Neural cell (in vitro differentiated cells): ENCODE measurements at regions not wholly inside any gene's neighbourhood (a gene's known extent, or its start where the extent isn't known, plus 50 kb on each side); places are given as distances from the start of the nearest gene placed in this dataset.
"Not testable (repeated sequence)": the region's sequence is repeated elsewhere in the genome, so short reads cannot be mapped to it uniquely, and the experiment has no call there.

ENCODE experiments used
- H2AFZ ChIP-seq: fragments of 200-600, 300-800 bp; sonication (generic), shearing (Covaris generic); 2 replicates; pipeline ENCODE4 v1.6.0; 2014; ENCODE audit warnings: low read depth, mild to moderate bottlenecking, antibody characterized with exemption, low read length, moderate library complexity
- H3F3A ChIP-seq: fragments of 200-600 bp; shearing (Covaris generic); 2 replicates; pipeline ENCODE4 v1.6.1; 2016; ENCODE audit warnings: mild to moderate bottlenecking, moderate library complexity, mixed read lengths, antibody characterized with exemption, low read length; ENCODE audit not compliant: insufficient read depth, poor library complexity, severe bottlenecking
- H3K27ac ChIP-seq: fragments of 200-600, 300-800 bp; sonication (generic), shearing (Covaris generic); 2 replicates; pipeline ENCODE4 v1.5.1; 2014; ENCODE audit warnings: mild to moderate bottlenecking, low read length, moderate library complexity
- H3K27me3 ChIP-seq: fragments of 300-800, 200-600 bp; sonication (generic), shearing (Covaris generic); 2 replicates; pipeline ENCODE4 v1.6.0; 2014; ENCODE audit warnings: mild to moderate bottlenecking, low read depth, low read length, moderate library complexity; ENCODE audit not compliant: insufficient read depth
- H3K36me3 ChIP-seq: fragments of 300-800, 200-600 bp; sonication (generic), shearing (Covaris generic); 2 replicates; pipeline ENCODE4 v1.5.1; 2014; ENCODE audit warnings: mild to moderate bottlenecking, antibody characterized with exemption, low read length, moderate library complexity; ENCODE audit not compliant: insufficient read depth
- H3K4me2 ChIP-seq: fragments of 300-800, 200-600 bp; sonication (generic), shearing (Covaris generic); 2 replicates; pipeline ENCODE4 v1.6.0; 2014; ENCODE audit warnings: mild to moderate bottlenecking, low read length
- H3K4me3 ChIP-seq: fragments of 300-800, 200-600 bp; sonication (generic), shearing (Covaris generic); 2 replicates; pipeline ENCODE4 v1.5.1; 2014; ENCODE audit warnings: mild to moderate bottlenecking, low read length, moderate library complexity
- H3K79me2 ChIP-seq: fragments of 200-600 bp; shearing (Covaris generic); replicated peaks from 2 replicates; pipeline ENCODE4 v1.6.0; 2014; ENCODE audit warnings: mild to moderate bottlenecking, low read length, moderate library complexity; ENCODE audit not compliant: insufficient read depth
- H3K9ac ChIP-seq: fragments of 300-800, 200-600 bp; sonication (generic), shearing (Covaris generic); 2 replicates; pipeline ENCODE4 v1.6.1; 2016; ENCODE audit warnings: mild to moderate bottlenecking, low read length, mixed read lengths
- H3K9me2 ChIP-seq: fragments of 200-600 bp; shearing (Covaris generic); 2 replicates; pipeline ENCODE4 v1.6.1; 2016; ENCODE audit warnings: mild to moderate bottlenecking, low read length, mixed read lengths; ENCODE audit not compliant: insufficient read depth
- H3K9me3 ChIP-seq: fragments of 200-600, 300-800 bp; sonication (generic), shearing (Covaris generic); 2 replicates; pipeline ENCODE4 v1.6.1; 2016; ENCODE audit warnings: mild to moderate bottlenecking, mixed run types, low read length, moderate library complexity, mixed read lengths
- H4K20me1 ChIP-seq: fragments of 200-600 bp; shearing (Covaris generic); 2 replicates; pipeline ENCODE4 v1.6.1; 2016; ENCODE audit warnings: mild to moderate bottlenecking, mixed run types; ENCODE audit not compliant: insufficient read depth
- POLR2AphosphoS5 ChIP-seq: IDR thresholded peaks from 2 replicates; pipeline ENCODE4 v1.6.1; 2012

GRCh38 chr21:6363591-6363990 is 4157.8 kb upstream of the TPTE start:
- H3K9ac ChIP-seq, H3K4me3 ChIP-seq, H3F3A ChIP-seq, H2AFZ ChIP-seq, H3K36me3 ChIP-seq, H3K4me2 ChIP-seq, H3K27ac ChIP-seq, H3K27me3 ChIP-seq, H3K79me2 ChIP-seq, H3K9me2 ChIP-seq, H4K20me1 ChIP-seq, H3K9me3 ChIP-seq: not testable (repeated sequence)

- not testable (repeated sequence) for H3K27ac ChIP-seq, H3K9me3 ChIP-seq, H4K20me1 ChIP-seq, H3K4me3 ChIP-seq, H3K9ac ChIP-seq, H3K36me3 ChIP-seq, H3K27me3 ChIP-seq, H3K9me2 ChIP-seq, H3F3A ChIP-seq, H3K79me2 ChIP-seq, H2AFZ ChIP-seq, H3K4me2 ChIP-seq
- TF ChIP-seq POLR2AphosphoS5: peak; percentile 56
These were observed 4152.6 kb upstream of the TPTE start for GRCh38 chr21:6368824-6369223.

GRCh38 chr21:6373253-6373652 is 4148.1 kb upstream of the TPTE start:
- H3K79me2 ChIP-seq, H2AFZ ChIP-seq, H3K4me3 ChIP-seq, H3K9me2 ChIP-seq, H3K27ac ChIP-seq, H3K9ac ChIP-seq, H4K20me1 ChIP-seq, H3F3A ChIP-seq, H3K27me3 ChIP-seq, H3K4me2 ChIP-seq, H3K36me3 ChIP-seq, H3K9me3 ChIP-seq: not testable (repeated sequence)

GRCh38 chr21:6374232-6374631 is 4147.2 kb upstream of the TPTE start:
- not testable (repeated sequence) for H3K27ac ChIP-seq, H3K27me3 ChIP-seq, H3K9me3 ChIP-seq, H3F3A ChIP-seq, H2AFZ ChIP-seq, H3K9ac ChIP-seq, H3K4me3 ChIP-seq, H3K79me2 ChIP-seq, H3K9me2 ChIP-seq, H4K20me1 ChIP-seq, H3K36me3 ChIP-seq, H3K4me2 ChIP-seq

- not testable (repeated sequence) for H3K9me2 ChIP-seq, H3K4me3 ChIP-seq, H3F3A ChIP-seq, H3K36me3 ChIP-seq, H2AFZ ChIP-seq, H3K27ac ChIP-seq, H3K27me3 ChIP-seq, H4K20me1 ChIP-seq, H3K9ac ChIP-seq, H3K4me2 ChIP-seq, H3K9me3 ChIP-seq, H3K79me2 ChIP-seq
These were observed 4146.5 kb upstream of the TPTE start for GRCh38 chr21:6374926-6375325.

GRCh38 chr21:6375776-6376175 is 4145.6 kb upstream of the TPTE start:
- not testable (repeated sequence) for H3K27me3 ChIP-seq, H2AFZ ChIP-seq, H3K9me3 ChIP-seq, H3K4me3 ChIP-seq, H3K27ac ChIP-seq, H3K9me2 ChIP-seq, H3K9ac ChIP-seq, H3K4me2 ChIP-seq, H3K79me2 ChIP-seq, H3K36me3 ChIP-seq, H3F3A ChIP-seq, H4K20me1 ChIP-seq

GRCh38 chr21:6376321-6377070 is 4144.9 kb upstream of the TPTE start:
- H3K9ac ChIP-seq, H3K36me3 ChIP-seq, H3K9me2 ChIP-seq, H3K9me3 ChIP-seq, H3K27me3 ChIP-seq, H3F3A ChIP-seq, H3K4me2 ChIP-seq, H4K20me1 ChIP-seq, H3K4me3 ChIP-seq, H3K27ac ChIP-seq, H3K79me2 ChIP-seq, H2AFZ ChIP-seq: not testable (repeated sequence)
